PC-3 (cell line): ENCODE measurements at regions not wholly inside any gene's neighbourhood (a gene's known extent, or its start where the extent isn't known, plus 50 kb on each side); places are given as distances from the start of the nearest gene placed in this dataset.

Experiments
- CTCF ChIP-seq: fragments of 300-600 bp; sonication (generic); conservative IDR thresholded peaks from 2 replicates; pipeline ENCODE4 v1.5.1; 2017; ENCODE audit warnings: antibody characterized with exemption, low read depth, mild to moderate bottlenecking, low read length
- EZH2 ChIP-seq: fragments of 300-600 bp; sonication (generic); IDR thresholded peaks from one replicate; pipeline ENCODE4 v1.6.1; 2017; ENCODE audit warnings: antibody characterized with exemption, mild to moderate bottlenecking, low read length; ENCODE audit not compliant: unreplicated experiment
- EZH2phosphoT487 ChIP-seq: fragments of 300-600 bp; sonication (generic); IDR thresholded peaks from 2 replicates; pipeline ENCODE4 v1.6.1; 2018; ENCODE audit warnings: mild to moderate bottlenecking, antibody characterized with exemption, low read length, borderline replicate concordance

- TF ChIP-seq CTCF (no peak), EZH2 (no peak), EZH2phosphoT487 (no peak)
Observed at GRCh38 chr15:93451265-93451664, 362.3 kb upstream of the RGMA start.
